HG02884 (cell line): ENCODE measurements at regions not wholly inside any gene's neighbourhood (a gene's known extent, or its start where the extent isn't known, plus 50 kb on each side); places are given as distances from the start of the nearest gene placed in this dataset.
"Not testable (repeated sequence)": the region's sequence is repeated elsewhere in the genome, so short reads cannot be mapped to it uniquely, and the experiment has no call there.

Experiments used
- ATAC-seq: cut with Tn5 transposase; IDR thresholded peaks from one replicate; pipeline ENCODE4 v1.9.1; 2021; ENCODE audit warnings: mild to moderate bottlenecking, moderate library complexity; ENCODE audit not compliant: unreplicated experiment

DNA sequence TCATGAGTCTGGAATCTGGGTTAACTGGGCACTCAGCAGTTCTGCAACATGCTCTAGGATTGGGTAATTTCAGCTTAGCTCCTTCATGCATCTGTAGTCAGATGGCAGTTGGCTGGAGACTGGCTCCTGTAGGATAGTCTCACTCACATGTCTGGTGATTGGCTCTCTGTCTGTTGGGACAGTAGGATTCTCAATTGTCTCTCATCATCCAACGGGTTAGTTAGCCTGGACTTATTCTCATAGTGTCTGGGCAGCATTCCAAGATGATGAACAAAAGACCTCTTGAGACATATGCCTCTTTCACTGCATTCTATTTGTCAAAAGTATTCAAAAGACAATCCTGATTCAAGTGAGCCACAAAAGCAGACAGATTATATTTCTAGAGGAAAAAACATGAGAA, 795.6 kb upstream of the GALNTL6 start:
- no peak for ATAC-seq

DNA sequence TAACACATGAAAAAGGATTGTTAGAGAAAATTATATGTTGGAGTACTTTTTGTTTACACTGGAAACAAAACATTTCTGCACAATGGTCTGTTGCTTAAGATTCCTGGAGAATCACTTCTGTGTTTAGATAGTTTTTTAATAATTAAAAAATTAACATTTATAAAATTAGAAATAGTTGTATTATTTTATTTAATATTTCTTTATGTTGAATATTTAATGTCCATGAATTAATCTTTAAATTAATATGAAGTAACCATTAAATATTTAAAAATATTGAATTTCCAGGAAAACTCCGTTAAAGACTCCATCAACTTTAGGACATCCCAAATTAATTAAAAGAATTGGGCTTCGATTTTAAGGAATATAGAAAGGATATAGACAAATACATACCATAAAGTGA, 797.1 kb upstream of the GALNTL6 start:
- ATAC-seq = no peak

DNA sequence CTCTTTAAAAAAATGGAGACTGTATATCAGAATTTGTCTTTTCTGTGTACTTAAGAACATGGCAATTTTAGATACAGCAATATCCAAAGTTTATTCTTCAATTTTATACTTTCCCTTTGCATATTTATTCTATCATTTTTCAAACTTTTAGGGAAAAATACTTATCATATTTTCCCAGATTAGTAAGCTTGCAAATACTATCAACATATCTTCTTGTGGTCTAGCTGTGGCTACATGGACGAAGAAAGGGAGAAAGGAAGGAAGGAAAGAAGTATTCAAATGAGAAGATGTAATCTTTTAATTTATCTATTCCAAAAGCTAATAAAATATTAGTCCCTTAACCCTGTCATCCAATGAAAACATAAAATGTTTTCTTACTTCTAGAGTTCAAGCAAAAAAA, 797.8 kb upstream of the GALNTL6 start:
- no peak for ATAC-seq

DNA sequence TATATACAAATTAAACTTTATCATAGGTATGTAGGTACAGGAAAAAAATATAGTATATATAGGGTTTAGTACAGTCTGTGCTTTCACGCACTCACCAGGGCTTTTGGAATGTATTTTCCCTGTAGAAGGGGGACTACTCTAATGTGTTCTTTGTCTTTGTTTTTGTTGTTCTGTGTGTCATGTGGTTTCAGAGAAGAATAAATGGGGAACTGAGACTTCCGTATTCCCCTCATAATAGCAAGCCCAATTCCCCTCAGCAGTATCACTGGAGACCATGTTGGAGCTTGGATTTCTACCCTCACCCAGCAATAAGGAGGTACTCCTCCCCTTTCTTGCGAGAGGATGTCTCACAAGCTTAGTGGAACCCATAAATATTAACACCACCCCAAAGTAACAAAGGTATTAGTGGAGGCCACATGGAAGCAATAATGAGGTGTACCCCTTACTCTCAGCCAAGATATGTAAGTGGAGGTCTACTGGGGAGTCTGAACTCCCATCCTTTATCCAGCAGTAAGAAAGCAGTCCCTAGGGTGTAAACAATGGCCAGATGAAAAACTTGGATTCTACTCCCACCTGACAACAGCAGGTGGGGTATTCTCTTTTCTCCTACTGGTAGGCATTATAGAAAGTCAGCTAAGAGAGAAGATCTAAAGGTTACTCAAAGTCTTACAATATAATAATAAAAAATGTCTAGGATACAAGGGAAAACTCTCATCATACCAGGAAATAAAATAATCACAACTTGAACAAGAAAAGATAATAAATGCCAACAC, 805.4 kb upstream of the GALNTL6 start:
- ATAC-seq = no peak

DNA sequence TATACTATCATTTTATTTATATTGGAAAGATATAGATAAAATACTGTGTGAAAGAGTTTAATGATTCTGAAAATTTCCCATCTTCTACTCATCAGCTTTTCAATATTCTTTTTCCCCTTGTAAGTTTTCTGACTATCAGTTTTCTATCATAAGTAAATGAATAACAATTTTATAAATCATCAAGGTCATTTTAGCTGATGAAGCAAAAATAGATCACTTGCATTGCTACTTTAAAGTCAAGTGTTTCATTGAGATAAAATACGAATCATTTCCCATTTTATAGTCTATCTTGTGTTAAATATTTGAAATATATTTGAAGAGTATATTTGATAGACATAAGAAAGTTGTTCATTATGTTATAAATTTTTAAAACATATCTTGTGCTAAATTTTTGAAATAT, 811.0 kb upstream of the GALNTL6 start:
- ATAC-seq = no peak

DNA sequence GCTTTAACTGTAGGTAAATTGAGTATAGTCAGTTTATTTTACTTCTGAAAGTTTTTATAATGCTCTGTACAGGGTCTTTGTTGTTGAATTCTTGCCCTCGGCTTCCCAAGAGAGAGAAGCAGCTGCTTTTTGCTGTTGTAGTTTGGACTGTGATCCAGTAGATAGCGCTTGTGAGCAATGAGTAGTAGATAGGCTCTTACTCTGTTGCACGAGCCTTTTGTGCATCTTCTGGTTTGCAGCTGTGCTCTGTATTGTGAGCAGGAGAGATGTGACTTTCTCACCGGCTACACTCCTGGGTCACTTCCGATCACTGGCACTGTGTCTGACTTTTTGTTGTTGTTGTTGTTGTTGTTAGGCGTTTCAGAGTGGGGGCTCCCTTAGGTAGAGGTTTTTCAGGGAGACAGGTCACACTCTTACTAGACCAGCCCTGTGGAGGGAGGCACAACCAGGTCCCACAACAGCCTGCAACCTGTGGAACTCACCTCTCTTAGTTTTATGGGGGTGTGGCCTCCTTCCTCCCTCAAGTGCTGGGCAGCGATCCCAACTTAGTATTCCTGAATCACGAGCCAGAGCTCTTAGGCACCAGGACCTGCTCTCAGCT, 822.1 kb upstream of the GALNTL6 start:
- ATAC-seq = peak; percentile 97

DNA sequence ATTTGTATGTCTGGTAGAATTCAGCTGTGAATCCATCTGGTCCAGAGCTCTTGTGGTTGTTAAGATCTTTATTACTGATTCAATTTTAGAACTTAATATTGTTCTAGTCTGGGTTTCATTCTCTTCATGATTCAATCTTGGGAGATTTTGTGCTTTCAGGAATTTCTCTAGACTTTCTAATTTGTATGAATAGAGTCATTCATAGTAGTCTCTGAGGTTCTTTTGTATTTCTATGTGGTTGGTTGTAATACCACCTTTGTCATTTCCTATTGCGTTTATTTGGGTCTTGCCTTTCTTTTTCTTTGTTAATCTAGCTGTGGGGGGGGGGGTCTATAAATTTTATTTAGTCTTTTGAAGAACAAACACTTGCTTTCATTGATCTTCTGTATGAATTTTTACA, 824.8 kb upstream of the GALNTL6 start:
- ATAC-seq = no peak

DNA sequence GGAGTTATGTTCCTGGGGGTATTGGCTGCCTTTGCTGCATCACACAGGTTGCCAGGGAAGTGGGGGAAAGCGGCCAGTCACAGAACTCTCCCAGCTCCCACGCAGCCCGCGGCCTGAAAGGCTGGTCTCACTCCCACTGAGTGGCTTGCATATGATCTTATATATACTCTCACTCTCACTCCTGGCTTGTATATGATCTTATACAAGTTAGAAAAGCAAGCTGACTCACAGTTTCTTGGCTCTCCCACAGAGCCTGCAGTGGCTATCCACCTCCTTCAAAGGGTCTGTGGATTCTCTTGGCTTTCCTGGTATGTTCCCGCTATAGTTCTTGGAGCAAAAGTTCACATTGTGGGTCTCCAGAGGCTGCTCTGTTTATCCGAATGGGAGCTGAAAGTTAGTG, 833.5 kb upstream of the GALNTL6 start:
- ATAC-seq = no peak

DNA sequence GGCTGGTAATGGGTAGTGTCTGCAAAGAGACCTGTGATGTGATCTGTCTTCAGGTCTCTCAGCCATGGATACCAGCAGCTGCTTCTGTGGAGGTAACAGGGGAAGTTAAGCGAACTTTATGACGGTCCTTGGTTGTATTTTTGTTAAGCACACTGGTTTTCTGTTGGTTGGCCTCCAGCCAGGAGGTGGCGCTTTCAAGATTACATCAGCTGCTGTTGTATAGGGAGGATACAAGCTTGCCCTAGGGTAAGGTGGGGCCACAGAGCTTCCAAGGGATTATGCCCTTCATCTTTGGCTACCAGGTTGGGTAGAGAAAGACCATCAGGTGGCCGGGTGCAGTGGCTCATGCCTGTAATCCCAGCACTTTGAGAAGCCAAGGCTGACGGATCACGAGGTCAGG, 834.2 kb upstream of the GALNTL6 start:
- ATAC-seq = no peak

DNA sequence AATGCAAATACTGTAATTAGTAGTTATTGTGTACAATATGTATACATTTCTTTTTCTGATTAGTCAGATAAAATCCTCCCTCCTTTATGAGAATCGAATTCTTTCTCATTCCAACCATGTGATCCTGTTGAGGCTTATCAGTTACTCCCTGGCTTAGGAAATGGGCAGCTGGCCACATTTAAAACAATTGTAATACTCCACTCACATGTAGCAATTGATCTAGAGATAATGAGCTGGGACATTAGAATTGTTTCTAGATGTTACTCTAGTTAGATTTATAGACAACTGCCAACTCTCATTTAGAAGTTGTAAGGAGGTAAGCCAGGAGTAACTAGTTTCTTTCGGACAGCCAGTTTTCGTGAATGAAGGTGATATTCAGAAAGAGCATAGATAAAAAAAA, 859.3 kb upstream of the AADAT start:
- ATAC-seq = no peak

DNA sequence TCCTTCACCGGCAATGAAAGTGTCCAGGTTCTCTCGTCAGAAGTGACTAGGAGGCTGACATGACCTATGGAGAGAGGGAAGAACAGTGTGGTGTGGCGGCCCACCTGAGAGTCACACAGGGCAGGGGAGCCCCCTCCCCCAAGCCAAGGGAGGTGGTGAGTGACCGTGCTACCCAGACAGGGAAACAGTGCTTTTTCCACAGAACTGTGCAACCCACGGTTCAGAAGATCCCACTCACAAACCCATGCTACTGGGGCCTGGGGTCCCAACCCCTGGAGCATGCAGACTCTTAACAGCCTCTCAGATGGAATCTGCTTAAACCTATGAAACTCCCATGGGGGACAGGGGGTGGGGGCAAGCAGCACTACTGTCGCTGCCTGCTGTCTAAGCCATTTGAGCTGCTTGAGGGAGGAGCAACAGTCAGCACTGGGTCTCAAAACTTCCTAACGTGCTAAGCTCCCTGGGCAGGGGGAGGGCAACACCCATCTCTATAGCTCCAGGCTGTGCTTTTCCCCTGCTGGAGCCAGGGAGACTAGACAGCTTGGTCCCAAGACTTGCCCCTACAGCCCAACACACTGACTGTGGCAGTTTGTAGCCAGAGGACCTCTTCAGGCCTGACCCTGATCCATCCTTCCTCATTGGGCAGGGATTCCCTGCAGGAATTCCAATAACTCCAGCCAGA, 850.4 kb upstream of the AADAT start:
- ATAC-seq = no peak

DNA sequence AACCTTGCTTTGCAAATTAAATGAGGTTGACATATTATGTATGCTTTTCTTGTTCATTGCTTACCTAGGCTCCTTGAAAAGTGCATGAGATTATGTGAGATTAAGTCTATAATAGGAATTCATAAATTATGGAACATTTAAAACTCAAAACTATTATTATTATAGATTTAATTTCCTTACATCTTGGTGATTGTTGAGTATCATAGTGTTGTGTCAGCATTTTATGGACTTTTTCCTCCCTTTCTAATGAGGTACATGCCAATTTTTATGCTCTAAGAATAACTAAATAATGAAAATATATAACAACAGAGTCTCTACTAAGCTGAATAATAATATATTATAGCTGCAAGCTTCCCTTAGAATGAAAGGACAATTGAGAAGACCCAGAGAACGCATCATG, 848.8 kb upstream of the AADAT start:
- no peak for ATAC-seq

DNA sequence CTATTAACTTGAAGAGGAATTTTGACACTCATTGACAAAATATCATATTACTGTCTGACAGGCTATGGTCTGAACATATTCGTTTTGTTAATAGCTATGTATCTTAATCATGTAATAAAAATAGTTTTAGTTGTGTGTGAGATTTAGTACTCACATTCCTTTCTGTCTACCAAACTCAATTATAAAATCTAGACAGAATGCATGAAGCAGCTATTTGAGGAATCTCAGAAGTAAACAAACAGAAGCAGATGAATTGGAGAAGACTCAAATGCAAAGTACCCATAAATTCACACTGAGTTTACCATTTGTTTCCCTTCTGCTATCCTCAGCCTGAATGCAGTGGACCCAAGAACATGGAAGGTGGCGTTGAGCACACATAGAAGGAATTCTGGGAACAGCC, 841.6 kb upstream of the AADAT start:
- ATAC-seq = no peak

DNA sequence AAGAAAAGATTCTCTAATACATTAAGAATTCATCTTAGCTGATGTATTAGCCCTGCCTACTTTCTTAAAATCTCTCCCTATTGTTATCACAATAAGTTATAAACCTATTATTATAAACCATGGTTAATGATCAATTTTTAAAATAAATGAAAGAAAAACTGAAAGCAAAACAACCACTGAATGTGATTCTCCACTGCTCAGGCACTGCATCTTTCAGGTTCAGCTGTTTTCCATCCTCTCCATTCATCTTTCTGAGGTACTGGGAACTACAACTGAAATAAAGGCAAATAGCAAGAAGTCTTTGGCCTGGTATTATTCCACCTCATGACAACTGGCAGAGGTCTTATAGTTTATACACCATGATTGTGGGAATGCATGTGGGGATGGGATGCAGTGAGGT, 798.9 kb upstream of the AADAT start:
- no peak for ATAC-seq

DNA sequence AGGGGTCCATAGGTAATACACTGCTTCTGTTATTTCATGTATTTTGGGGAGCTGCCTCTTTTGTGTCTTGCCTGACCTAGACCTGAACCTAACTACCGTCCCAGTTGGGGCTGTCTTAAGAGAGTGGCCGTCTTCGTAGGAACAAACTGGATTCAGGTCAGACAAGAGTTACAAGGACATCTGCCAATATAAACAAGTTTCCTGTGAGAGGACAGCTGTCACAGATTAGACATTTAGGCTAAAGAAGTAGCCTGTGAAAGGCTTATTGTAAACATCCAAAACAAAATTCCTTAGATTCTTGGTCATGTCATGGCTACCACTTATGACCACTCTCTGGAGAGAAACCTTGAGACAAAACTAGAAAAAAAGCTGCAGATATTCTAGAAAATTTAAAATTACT, 797.6 kb upstream of the AADAT start:
- no peak for ATAC-seq

DNA sequence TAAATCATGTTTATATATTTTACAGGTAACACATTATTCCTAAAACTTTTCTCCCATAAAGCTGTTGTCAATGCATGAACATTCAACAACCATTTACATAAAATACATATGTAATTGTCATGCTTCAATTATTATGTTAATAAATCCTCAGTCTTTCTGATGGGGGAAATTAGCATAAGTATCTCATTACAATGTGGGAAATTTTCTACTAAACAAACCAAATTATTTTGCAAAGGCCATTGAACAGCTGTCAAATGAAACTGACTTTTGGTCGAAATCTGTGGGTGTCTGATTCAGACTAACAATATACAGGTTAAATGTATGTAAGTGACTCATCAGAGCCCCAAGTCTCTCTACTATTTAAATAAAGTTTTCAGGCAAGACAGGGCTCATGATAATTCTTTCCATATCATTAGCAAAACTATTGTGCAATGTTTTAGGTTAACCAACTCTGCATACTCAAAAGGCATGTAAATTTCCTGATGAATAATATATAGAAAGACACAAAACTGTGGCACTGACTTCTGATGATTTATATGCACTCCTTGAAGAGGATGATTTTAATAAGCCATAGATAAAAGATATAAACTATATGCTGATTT, 795.3 kb upstream of the AADAT start:
- ATAC-seq = no peak

DNA sequence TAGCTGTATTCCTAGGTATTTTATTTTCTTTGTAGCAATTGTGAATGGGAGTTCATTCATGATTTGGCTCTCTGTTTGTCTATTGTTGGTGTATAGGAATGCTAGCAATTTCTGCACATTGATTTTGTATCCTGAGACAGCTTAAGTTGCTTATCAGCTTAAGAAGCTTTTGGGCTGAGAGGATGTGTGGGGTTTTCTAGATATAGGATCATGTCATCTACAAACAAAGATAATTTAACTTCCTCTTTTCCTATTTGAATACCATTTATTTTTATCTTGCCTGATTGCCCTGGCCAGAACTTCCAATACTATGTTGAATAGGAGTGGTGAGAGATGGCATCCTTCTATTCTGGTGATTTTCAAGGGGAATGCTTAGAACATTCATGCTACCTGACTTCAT, 791.9 kb upstream of the AADAT start:
- not testable (repeated sequence) for ATAC-seq

DNA sequence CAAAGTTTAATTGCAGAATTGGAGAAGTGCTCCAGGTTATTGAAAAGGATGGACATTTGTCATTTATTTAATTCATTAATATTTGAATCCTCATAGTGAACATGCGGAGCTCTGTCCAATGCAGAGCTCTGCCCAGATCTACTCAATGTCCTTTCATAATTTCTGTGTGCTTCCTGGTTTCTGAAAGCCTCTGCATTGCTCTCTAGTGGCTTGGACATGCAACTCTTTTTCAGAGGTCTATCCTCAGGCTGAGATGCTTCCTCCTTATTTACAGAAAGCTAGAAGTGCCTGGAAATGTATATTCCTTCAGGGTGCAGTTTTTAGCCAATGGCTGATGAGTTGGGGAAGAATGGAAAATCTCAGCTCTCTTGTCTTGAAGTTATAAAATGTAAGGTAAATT, 786.1 kb upstream of the AADAT start:
- no peak for ATAC-seq

DNA sequence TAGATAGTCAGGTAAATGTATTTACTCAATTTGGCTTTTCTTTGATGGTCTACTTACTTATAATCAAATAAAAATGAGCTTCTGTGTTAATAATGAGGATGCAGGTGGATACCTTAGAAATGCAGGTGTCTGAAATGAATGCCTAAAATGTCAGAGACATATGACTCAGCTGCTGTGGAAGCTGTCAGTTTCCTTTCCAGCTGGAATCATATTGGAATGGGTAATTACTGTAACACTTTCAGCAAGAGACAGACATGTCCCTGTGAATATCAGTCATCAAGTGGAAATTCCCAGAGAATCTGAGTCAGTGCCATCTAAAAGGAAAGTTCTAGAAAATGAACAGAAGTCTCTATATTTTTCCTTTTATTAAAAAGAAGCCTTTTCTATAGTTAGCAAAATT, 783.0 kb upstream of the AADAT start:
- no peak for ATAC-seq

DNA sequence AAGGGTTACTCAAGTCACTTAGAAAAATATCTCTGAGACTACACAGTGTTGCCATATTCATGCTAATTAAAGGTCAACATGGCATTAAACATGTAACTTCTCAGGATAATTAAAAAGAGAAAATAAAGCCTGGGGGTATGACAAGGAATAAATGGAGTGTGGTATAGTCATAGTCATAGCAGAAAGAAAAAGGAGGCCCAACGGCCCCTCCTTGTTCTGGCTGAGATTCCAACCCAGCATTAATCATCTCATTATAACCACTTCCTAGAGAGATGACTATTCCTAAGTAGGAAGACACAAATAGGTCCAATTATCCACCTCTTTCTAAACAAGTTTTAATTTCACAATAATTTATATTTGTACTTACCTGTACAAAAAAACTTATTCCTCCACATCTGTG, 778.4 kb upstream of the AADAT start:
- ATAC-seq = no peak

DNA sequence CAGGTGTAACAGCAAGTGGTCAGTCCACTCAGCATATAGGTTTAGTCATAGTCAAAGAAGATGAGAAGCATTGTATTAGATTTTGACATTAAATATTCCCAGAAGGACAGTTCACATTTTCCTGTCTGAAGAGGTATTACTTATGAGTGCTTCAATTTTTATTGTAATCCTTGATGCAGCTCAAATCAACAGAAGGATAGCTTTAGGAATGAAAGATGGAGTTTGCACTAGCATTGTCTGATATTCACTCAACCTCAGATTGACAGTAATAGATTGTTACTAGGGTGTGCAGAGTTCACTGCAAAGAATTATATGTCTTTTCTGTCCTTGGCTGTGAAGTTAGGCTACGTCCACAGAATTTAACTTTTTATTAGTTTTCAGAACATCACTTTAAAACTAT, 764.3 kb upstream of the AADAT start:
- ATAC-seq = no peak

DNA sequence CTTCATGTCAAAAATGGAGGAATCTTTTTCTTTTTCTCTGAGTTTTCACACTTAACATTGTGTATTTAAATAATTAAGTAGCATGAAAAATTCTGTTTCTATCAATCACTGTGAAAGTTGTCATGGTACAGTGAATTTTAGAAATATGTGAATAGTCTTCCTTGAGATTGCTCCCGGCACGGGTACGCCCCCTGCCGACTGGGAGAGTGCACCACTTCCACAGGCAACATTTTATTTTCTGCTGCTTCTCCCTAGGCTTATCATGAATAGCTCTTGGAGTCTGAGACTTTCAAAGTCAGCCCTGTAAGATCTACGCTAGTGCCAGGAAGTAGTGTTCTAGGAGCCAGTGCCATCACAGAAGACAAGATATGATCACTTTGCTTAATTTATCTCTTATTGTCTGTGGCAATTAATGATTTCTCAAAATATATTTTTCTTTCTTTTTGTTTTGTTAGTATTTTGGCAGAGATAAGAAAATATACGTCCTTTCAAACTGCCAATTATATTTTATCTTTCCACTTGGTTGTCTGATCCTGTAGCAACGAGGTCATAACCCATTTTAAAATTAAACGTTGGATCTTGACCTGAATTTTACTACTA, 763.8 kb upstream of the AADAT start:
- peak; percentile 88 for ATAC-seq
